Brain microvascular endothelial cell (primary cell): ENCODE measurements at regions not wholly inside any gene's neighbourhood (a gene's known extent, or its start where the extent isn't known, plus 50 kb on each side); places are given as distances from the start of the nearest gene placed in this dataset.

Source experiments
- DNase-seq: peaks from one replicate; pipeline ENCODE4 v3.0.0-alpha.2; 2020
- H3K27ac ChIP-seq: fragments of 250-450 bp; sonication (Bioruptor Pico); 2 replicates; pipeline ENCODE4 v1.5.1; 2020; ENCODE audit warnings: mild to moderate bottlenecking, moderate library complexity
- H3K27me3 ChIP-seq: fragments of 250-450 bp; sonication (Bioruptor Pico); replicated peaks from 2 replicates; pipeline ENCODE4 v1.5.1; 2020; ENCODE audit warnings: mild to moderate bottlenecking
- H3K36me3 ChIP-seq: fragments of 250-450 bp; sonication (Bioruptor Pico); replicated peaks from 2 replicates; pipeline ENCODE4 v1.5.1; 2020; ENCODE audit warnings: mild to moderate bottlenecking
- H3K4me3 ChIP-seq: 2 replicates; pipeline ENCODE4 v1.5.1; 2011; ENCODE audit warnings: low read depth, mild to moderate bottlenecking, control low read depth, low read length, moderate library complexity
- CTCF ChIP-seq: IDR thresholded peaks from 2 replicates; pipeline ENCODE4 v1.5.1; 2011; ENCODE audit warnings: low read depth, mild to moderate bottlenecking, moderate library complexity, low read length, control low read depth, inconsistent platforms; ENCODE audit errors: missing control alignments
- in situ Hi-C: cut with HindIII; loops from 2 replicates; pipeline ENCODE4 v1.10.0; 2017; ENCODE audit warnings: low sequenced_read_pairs, low pct_ligation_motif_present

DNA sequence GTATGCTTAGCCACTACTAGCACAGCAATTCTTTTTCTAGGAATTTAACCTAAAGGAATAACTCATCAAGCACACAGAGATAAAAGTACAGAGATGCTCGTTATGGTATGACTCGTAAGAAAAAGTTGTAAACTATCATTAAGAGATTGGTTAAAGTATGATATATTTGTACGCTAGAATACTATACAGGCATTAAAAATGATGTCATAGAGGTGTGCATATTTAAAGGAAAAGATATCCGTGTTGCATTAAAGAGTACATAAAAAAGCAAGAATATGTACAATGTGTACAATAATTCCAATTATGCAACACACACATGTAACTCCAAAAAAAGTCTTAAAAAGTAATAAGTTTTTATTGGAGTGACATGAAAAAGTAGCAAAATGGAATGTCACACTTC, 54.5 kb upstream of the PALM2AKAP2 start:
- no peak for TF ChIP-seq CTCF
- no peak overlapping the region for H3K4me3 ChIP-seq
- no peak for DNase-seq
- H3K27ac ChIP-seq, result no peak overlapping the region
- no peaks in the 10 kb centered on the region for H3K36me3 ChIP-seq
- in situ Hi-C loops, result no loop called here
- no peaks in the 10 kb centered on the region for H3K27me3 ChIP-seq

- Histone ChIP-seq H3K36me3 (no peaks in the 10 kb centered on the region), H3K4me3 (no peak overlapping the region), H3K27ac (no peak overlapping the region), H3K27me3 (no peaks in the 10 kb centered on the region)
- TF ChIP-seq CTCF, result no peak
- no peak for DNase-seq
- in situ Hi-C loops, result no loop called here
Observed at GRCh38 chr9:109726119-109726518, 53.9 kb upstream of the PALM2AKAP2 start.

DNA sequence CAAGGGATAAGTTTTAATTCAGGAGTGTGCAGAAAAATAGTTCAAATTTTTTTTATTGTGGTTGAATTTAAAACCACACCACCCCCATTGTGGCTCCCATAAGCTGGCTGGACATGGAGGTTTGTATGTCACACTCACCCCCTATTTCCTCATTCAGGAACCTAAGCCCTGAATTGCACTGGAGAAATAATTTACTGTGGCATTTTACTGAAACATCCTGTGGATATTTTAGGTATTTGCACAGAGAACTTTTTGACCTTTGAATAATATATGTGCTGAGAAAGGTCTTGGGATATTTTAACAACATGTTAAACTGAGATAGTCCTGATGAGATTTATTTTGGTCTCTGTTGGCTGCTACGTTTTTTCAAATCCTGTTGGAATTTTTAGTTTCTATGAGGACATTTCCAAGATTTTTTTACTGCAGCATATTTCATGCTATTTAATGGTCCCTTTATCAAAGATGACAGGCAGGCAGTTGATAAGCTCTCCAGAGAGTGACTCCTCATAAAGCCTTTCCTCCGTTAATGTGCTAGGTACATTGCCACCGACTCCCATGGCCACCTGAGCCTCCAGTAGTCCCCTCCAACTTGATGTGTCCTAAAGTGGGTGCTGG, 51.2 kb upstream of the PALM2AKAP2 start:
- DNase-seq, result no peak
- in situ Hi-C loops, result no loop called here
- H3K36me3 ChIP-seq, result no peaks in the 10 kb centered on the region
- no peaks in the 10 kb centered on the region for H3K27me3 ChIP-seq
- H3K4me3 ChIP-seq, result no peak overlapping the region
- H3K27ac ChIP-seq, result no peak overlapping the region
- TF ChIP-seq CTCF, result no peak

DNA sequence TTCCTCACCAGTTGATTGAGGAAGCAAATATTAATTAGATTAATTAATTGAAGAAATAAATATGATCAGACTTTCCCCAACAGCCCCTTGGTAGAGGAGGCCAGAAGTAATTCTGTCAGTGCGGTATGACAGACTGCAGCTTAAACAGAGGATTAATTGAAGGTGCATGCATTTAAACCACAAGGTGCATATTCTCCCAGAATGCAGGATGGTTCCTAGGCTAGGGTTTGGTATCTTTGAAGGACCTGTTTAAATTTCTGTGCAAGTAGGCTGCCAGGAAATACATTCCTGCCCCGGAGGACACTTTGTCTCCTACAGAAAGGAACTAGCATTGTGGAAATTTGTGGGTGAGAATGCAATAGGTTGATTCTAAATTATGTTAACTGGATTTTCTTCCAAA, 50.5 kb upstream of the PALM2AKAP2 start:
- no peak for TF ChIP-seq CTCF
- in situ Hi-C loops, result no loop called here
- no peaks in the 10 kb centered on the region for H3K27me3 ChIP-seq
- no peak overlapping the region for H3K27ac ChIP-seq
- H3K4me3 ChIP-seq, result no peak overlapping the region
- no peaks in the 10 kb centered on the region for H3K36me3 ChIP-seq
- DNase-seq, result no peak
